ENCODE measurements at regions not wholly inside any gene's neighbourhood (a gene's known extent, or its start where the extent isn't known, plus 50 kb on each side); places are given as distances from the start of the nearest gene placed in this dataset.

DNA sequence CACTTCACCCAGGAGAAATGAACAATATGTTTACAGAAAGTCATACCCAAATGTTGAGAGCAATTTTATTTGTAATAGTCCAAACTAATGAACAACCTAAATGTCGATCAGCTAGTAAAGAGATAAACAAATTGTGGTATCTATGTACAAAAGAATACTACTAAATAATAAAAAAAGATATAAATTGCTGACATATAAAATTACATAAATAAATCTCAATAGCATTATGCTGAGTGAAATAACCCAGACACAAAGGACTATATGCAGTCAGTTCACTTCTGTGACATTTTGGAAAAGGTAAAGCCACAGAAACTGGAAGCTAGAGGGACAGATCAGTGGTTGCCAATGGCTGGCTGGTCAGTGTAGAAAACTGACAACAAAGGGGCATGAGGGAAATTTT, 346.0 kb upstream of the PCDH20 start:
- Histone ChIP-seq H4K20me1 (ENCODE audit: insufficient read depth) (no peaks in the 10 kb centered on the region), H3K9me3 (ENCODE audit: control insufficient read depth in 1 of 2, insufficient read depth in 1 of 2, low read depth in 1 of 2, low read length in 2 of 2) (no peaks in the 10 kb centered on the region), H3K9me2 (ENCODE audit: insufficient read depth) (no peaks in the 10 kb centered on the region), H3K79me2 (ENCODE audit: insufficient read depth, low read length) (no peaks in the 10 kb centered on the region), H3K4me3 (replicated peaks in 1 of 2; ENCODE audit: low read depth in 1 of 2, low read length in 2 of 2) (no peak overlapping the region), H3K27ac (ENCODE audit: low read depth, low read length) (no peak overlapping the region), H3K4me2 (ENCODE audit: low read length) (no peak overlapping the region), H3K4me1 (ENCODE audit: control insufficient read depth in 1 of 2, insufficient read depth in 2 of 2, low read length in 2 of 2) (no peaks in the 10 kb centered on the region), H3K36me3 (ENCODE audit: control insufficient read depth in 1 of 2, insufficient read depth in 2 of 2, low read length in 2 of 2) (no peaks in the 10 kb centered on the region), H2AFZ (ENCODE audit: low read depth, low read length, poor library complexity, severe bottlenecking) (no peak overlapping the region), H3K9ac (ENCODE audit: low read length) (no peak overlapping the region), H3K27me3 (ENCODE audit: insufficient read depth, low read length) (no peaks in the 10 kb centered on the region)
- intact Hi-C loops (cut with micrococcal nuclease), result no loop called here
- ChIA-PET RAD21 (ENCODE audit: low non-redundant PET in 1 of 2, low total read pairs in 2 of 2, uncharacterized antibody in 2 of 2, unreplicated experiment in 2 of 2) (no interaction called here), CTCF (no interaction called here), POLR2A (no interaction called here)
- no TSS peak for BruUV-seq (replicated peaks)
- no peak for TF ChIP-seq CEBPB (IDR thresholded peaks at IDR 0.05; ENCODE audit: low read depth)
- TF ChIP-seq SIN3A (IDR thresholded peaks at IDR 0.05; ENCODE audit: low read depth), result no peak
- no peak for TF ChIP-seq ZFX (IDR thresholded peaks at IDR 0.05)
- TF ChIP-seq POLR2A (IDR thresholded peaks at IDR 0.05; ENCODE audit: borderline replicate concordance, extremely low read depth, insufficient read depth, insufficient read length), result no peak
- TF ChIP-seq SRF (IDR thresholded peaks at IDR 0.05; ENCODE audit: low read depth), result no peak
- no peak for TF ChIP-seq SP1 (IDR thresholded peaks at IDR 0.05; ENCODE audit: low read depth)
- no peak for TF ChIP-seq RAD21 (IDR thresholded peaks at IDR 0.05; ENCODE audit: low read depth)
- TF ChIP-seq FOSL1 (IDR thresholded peaks at IDR 0.05; ENCODE audit: low read depth), result no peak
- TF ChIP-seq REST (IDR thresholded peaks at IDR 0.05; ENCODE audit: low read depth), result no peak
- TF ChIP-seq ZNF274 (IDR thresholded peaks at IDR 0.05; ENCODE audit: low read depth, low read length), result no peak
- no peak for TF ChIP-seq POLR2AphosphoS5 (IDR thresholded peaks at IDR 0.05; ENCODE audit: low read depth, low read length)
- TF ChIP-seq, protein P1, sequence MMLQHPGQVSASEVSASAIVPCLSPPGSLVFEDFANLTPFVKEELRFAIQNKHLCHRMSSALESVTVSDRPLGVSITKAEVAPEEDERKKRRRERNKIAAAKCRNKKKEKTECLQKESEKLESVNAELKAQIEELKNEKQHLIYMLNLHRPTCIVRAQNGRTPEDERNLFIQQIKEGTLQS (IDR thresholded peaks at IDR 0.05), result no peak
- no peak for TF ChIP-seq EZH2phosphoT487 (IDR thresholded peaks at IDR 0.05; ENCODE audit: borderline replicate concordance)
- TF ChIP-seq CBX3 (IDR thresholded peaks at IDR 0.05; ENCODE audit: low read depth), result no peak
- no peak for TF ChIP-seq YY1 (IDR thresholded peaks at IDR 0.05; ENCODE audit: extremely low read depth, insufficient replicate concordance, low read depth, low read length)
- no peak for TF ChIP-seq JUND (IDR thresholded peaks at IDR 0.05)
- TF ChIP-seq CTCF (IDR thresholded peaks at IDR 0.05 in 2 of 3, conservative IDR thresholded peaks at IDR 0.05 in 1 of 3; ENCODE audit: borderline replicate concordance in 1 of 3, insufficient read depth in 1 of 3, low read depth in 2 of 3, low read length in 2 of 3), result no peak
- TF ChIP-seq, protein P2, sequence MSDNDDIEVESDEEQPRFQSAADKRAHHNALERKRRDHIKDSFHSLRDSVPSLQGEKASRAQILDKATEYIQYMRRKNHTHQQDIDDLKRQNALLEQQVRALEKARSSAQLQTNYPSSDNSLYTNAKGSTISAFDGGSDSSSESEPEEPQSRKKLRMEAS (IDR thresholded peaks at IDR 0.05), result no peak
- TF ChIP-seq EGR1 (IDR thresholded peaks at IDR 0.05; ENCODE audit: low read depth), result no peak
- DNase-seq (ENCODE audit: low read depth, low spot score) (no peak), ATAC-seq (no peak)

Data from HCT116 (cell line).